Hepatic stellate cell (primary cell): ENCODE measurements at regions not wholly inside any gene's neighbourhood (a gene's known extent, or its start where the extent isn't known, plus 50 kb on each side); places are given as distances from the start of the nearest gene placed in this dataset.
"Not testable (repeated sequence)": the region's sequence is repeated elsewhere in the genome, so short reads cannot be mapped to it uniquely, and the experiment has no call there.

Experiments
- DNase-seq: peaks from one replicate; pipeline ENCODE4 v3.0.0; 2011; ENCODE audit warnings: low spot score

- DNase-seq = no peak
Measured at GRCh38 chr11:130526846-130527245, 78.4 kb downstream of the ADAMTS15 start.

GRCh38 chr11:130527636-130528297 lies 79.3 kb downstream of the ADAMTS15 start:
- peak; percentile 71 for DNase-seq

GRCh38 chr11:130528298-130529261 lies 80.1 kb downstream of the ADAMTS15 start:
- DNase-seq = no peak

GRCh38 chr11:130529366-130529765 lies 80.9 kb downstream of the ADAMTS15 start:
- no peak for DNase-seq

- DNase-seq = no peak
Measured at GRCh38 chr11:130531061-130531460, 82.6 kb downstream of the ADAMTS15 start.

- no peak for DNase-seq
Measured at GRCh38 chr11:130533113-130533798, 84.8 kb downstream of the ADAMTS15 start.

- DNase-seq = no peak
Measured at GRCh38 chr11:130533871-130534270, 85.4 kb downstream of the ADAMTS15 start.

- no peak for DNase-seq
Measured at GRCh38 chr11:130534551-130534950, 86.1 kb downstream of the ADAMTS15 start.

GRCh38 chr11:130535520-130535919 lies 87.1 kb downstream of the ADAMTS15 start:
- DNase-seq = no peak

GRCh38 chr11:130536106-130537040 lies 87.9 kb downstream of the ADAMTS15 start:
- DNase-seq = no peak

GRCh38 chr11:130539680-130540079 lies 91.2 kb downstream of the ADAMTS15 start:
- DNase-seq = not testable (repeated sequence)

- no peak for DNase-seq
Measured at GRCh38 chr11:130544266-130544665, 95.8 kb downstream of the ADAMTS15 start.

GRCh38 chr11:130545449-130546072 lies 97.1 kb downstream of the ADAMTS15 start:
- no peak for DNase-seq

GRCh38 chr11:130546438-130546837 lies 98.0 kb downstream of the ADAMTS15 start:
- no peak for DNase-seq

GRCh38 chr11:130546901-130547694 lies 98.7 kb downstream of the ADAMTS15 start:
- no peak for DNase-seq

GRCh38 chr11:130547761-130548490 lies 99.5 kb downstream of the ADAMTS15 start:
- DNase-seq = no peak

- no peak for DNase-seq
Measured at GRCh38 chr11:130548491-130548833, 100.0 kb downstream of the ADAMTS15 start.

- no peak for DNase-seq
Measured at GRCh38 chr11:130549393-130549999, 101.1 kb downstream of the ADAMTS15 start.

- DNase-seq = no peak
Measured at GRCh38 chr11:130550150-130550549, 101.7 kb downstream of the ADAMTS15 start.
